Vagina (tissue), 2 donors: ENCODE measurements at regions not wholly inside any gene's neighbourhood (a gene's known extent, or its start where the extent isn't known, plus 50 kb on each side); places are given as distances from the start of the nearest gene placed in this dataset.

ENCODE experiments used
- DNase-seq, 2 donors: peaks; one replicate each; pipeline ENCODE4 v3.0.0-alpha.2; 2017; ENCODE audit errors: extremely low spot score in 2 of 2
- H3K27ac ChIP-seq: fragments of 200-600 bp; sonication (generic); one replicate; pipeline ENCODE4 v1.5.1; 2019
- H3K27me3 ChIP-seq: fragments of 200-600 bp; sonication (generic); one replicate; pipeline ENCODE4 v1.5.1; 2019
- H3K36me3 ChIP-seq, 2 donors: fragments of 200-600 bp; sonication (generic); one replicate each; pipeline ENCODE4 v1.5.1; 2017 to 2019
- H3K4me1 ChIP-seq: fragments of 200-600 bp; sonication (generic); one replicate; pipeline ENCODE4 v1.5.1; 2019
- H3K4me3 ChIP-seq, 2 donors: fragments of 200-600 bp; sonication (generic); 1 replicate in 1 of 2; 2 replicates in 1 of 2; pipeline ENCODE4 v1.5.1; 2016 to 2019
- H3K9me3 ChIP-seq: fragments of 200-600 bp; sonication (generic); one replicate; pipeline ENCODE4 v1.5.1; 2019
- CTCF ChIP-seq, 3 experiments: fragments of 450-650 bp in 2 of 3; fragments of 200-600 bp in 1 of 3; sonication (generic) in 1 of 3; IDR thresholded peaks; one replicate each; pipeline ENCODE4 v1.5.1; 2017 to 2019; ENCODE audit warnings: antibody characterized with exemption in 3 of 3, mild to moderate bottlenecking in 2 of 3, moderate library complexity in 2 of 3
- POLR2A ChIP-seq, 2 donors: fragments of 450-650 bp; IDR thresholded peaks; one replicate each; pipeline ENCODE4 v1.6.1; 2017; ENCODE audit warnings: antibody characterized with exemption in 2 of 2, mild to moderate bottlenecking in 2 of 2, moderate library complexity in 2 of 2
- POLR2AphosphoS5 ChIP-seq, 2 donors: sonication (generic); formaldehyde crosslinking; IDR thresholded peaks; one replicate each; pipeline ENCODE4 v1.9.0; 2017; ENCODE audit warnings: antibody characterized with exemption in 2 of 2, mild to moderate bottlenecking in 2 of 2, low read depth in 1 of 2; ENCODE audit not compliant: insufficient read depth in 1 of 2
- intact Hi-C: fragments of 100-400 bp; cut with DNase I; formaldehyde crosslinking; loops from one replicate; pipeline ENCODE4 v1.15.1; 2023

GRCh38 chr20:43846516-43846905 lies 68.1 kb upstream of the TOX2 start:
- H3K36me3 ChIP-seq, result no peaks in the 10 kb centered on the region
- H3K27me3 ChIP-seq, result no peaks in the 10 kb centered on the region
- DNase-seq, result peak in 1 of 2 donors; percentile 64
- no peak for TF ChIP-seq CTCF (IDR thresholded peaks at IDR 0.05)
- peaks cover 35% of the 10 kb centered on the region for H3K4me1 ChIP-seq
- no peak overlapping the region for H3K4me3 ChIP-seq
- H3K9me3 ChIP-seq, result no peaks in the 10 kb centered on the region
- no peak overlapping the region for H3K27ac ChIP-seq
- intact Hi-C loops, result no loop called here

- TF ChIP-seq POLR2A (IDR thresholded peaks at IDR 0.05) (no peak), POLR2AphosphoS5 (IDR thresholded peaks at IDR 0.05; ENCODE audit: insufficient read depth in 1 of 2, low read depth in 1 of 2) (peak in 1 of 2 donors; percentile 35)
- Histone ChIP-seq H3K27me3 (no peaks in the 10 kb centered on the region), H3K27ac (peak overlapping the region; percentile 56), H3K36me3 (no peaks in the 10 kb centered on the region), H3K4me3 (no peak overlapping the region), H3K9me3 (no peaks in the 10 kb centered on the region), H3K4me1 (peaks cover 23% of the 10 kb centered on the region)
- peak; percentile 52 to 95 for DNase-seq
- intact Hi-C loops, result no loop called here
These were observed 69.7 kb upstream of the TOX2 start for GRCh38 chr20:43844778-43845614.

DNA sequence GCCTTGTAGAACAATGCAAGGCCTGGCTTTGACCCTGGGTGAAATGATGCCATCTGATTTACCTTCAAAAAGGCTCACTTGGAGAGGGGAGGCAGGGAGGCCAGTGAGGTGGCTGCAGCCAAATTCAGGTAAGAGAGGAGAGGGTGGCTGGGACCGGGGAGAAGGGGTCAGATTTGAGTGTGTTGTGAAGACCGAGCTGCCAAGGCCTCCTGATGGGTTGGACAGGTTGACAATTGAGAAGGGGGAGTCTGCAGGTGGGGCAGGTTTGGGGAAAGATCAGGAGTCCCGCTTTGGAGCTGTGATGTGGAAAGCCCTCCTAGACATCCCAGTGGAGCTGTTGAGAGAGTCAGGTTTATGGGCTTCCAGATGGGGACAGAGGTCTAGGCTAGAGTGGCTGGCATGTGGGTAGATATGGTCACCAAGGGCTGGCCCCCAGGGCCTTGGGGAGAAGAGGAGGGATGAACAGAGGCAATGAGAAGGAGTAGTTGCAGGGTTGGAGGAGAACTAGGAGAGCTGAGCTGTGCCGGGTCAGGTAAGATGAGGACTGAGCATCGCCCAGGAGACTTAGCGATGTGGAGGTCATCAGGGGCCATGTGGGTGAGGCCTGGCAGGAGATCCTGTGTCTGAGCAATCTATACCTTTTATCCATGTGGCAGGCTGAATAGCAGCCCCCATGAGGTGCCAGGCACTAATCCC lies 70.5 kb upstream of the TOX2 start:
- H3K27me3 ChIP-seq, result no peaks in the 10 kb centered on the region
- no peak overlapping the region for H3K4me3 ChIP-seq
- H3K4me1 ChIP-seq, result peaks cover 14% of the 10 kb centered on the region
- H3K27ac ChIP-seq, result peak overlapping the region; percentile 56
- no peaks in the 10 kb centered on the region for H3K36me3 ChIP-seq
- peak in 1 of 2 donors; percentile 69 for DNase-seq
- no peaks in the 10 kb centered on the region for H3K9me3 ChIP-seq
- intact Hi-C loops, result no loop called here
- TF ChIP-seq CTCF (IDR thresholded peaks at IDR 0.05) (no peak), POLR2A (IDR thresholded peaks at IDR 0.05) (no peak), POLR2AphosphoS5 (IDR thresholded peaks at IDR 0.05; ENCODE audit: insufficient read depth in 1 of 2, low read depth in 1 of 2) (no peak)

GRCh38 chr20:43843096-43843964 lies 71.3 kb upstream of the TOX2 start:
- H3K4me3 ChIP-seq, result no peak overlapping the region
- DNase-seq, result peak in 1 of 2 donors; percentile 64
- H3K27ac ChIP-seq, result no peak overlapping the region
- no peaks in the 10 kb centered on the region for H3K27me3 ChIP-seq
- no peak for TF ChIP-seq POLR2AphosphoS5 (IDR thresholded peaks at IDR 0.05; ENCODE audit: insufficient read depth in 1 of 2, low read depth in 1 of 2)
- no peak for TF ChIP-seq POLR2A (IDR thresholded peaks at IDR 0.05)
- TF ChIP-seq CTCF (IDR thresholded peaks at IDR 0.05), result no peak
- H3K36me3 ChIP-seq, result no peaks in the 10 kb centered on the region
- peaks cover 10% of the 10 kb centered on the region for H3K4me1 ChIP-seq
- no peaks in the 10 kb centered on the region for H3K9me3 ChIP-seq
- intact Hi-C loops, result no loop called here
